HFFc6 (cell line): ENCODE measurements at regions not wholly inside any gene's neighbourhood (a gene's known extent, or its start where the extent isn't known, plus 50 kb on each side); places are given as distances from the start of the nearest gene placed in this dataset.

ENCODE experiments used
- DNase-seq: peaks from one replicate; pipeline ENCODE4 v3.0.0-alpha.2; 2018
- H3K27ac Mint-ChIP-seq: 2 replicates; pipeline ENCODE4 v1.8.0; 2020; ENCODE audit warnings: mild to moderate bottlenecking, mixed read lengths
- H3K27me3 Mint-ChIP-seq: 2 replicates; pipeline ENCODE4 v1.8.0; 2021; ENCODE audit warnings: mild to moderate bottlenecking, moderate library complexity, mixed read lengths; ENCODE audit not compliant: insufficient read depth
- H3K36me3 Mint-ChIP-seq: 2 replicates; pipeline ENCODE4 v1.8.0; 2021; ENCODE audit warnings: low read depth, mixed read lengths
- H3K4me1 Mint-ChIP-seq: 2 replicates; pipeline ENCODE4 v1.8.0; 2020; ENCODE audit warnings: low read depth, mixed read lengths
- H3K4me3 Mint-ChIP-seq: 2 replicates; pipeline ENCODE4 v1.8.0; 2020; ENCODE audit warnings: mild to moderate bottlenecking, moderate library complexity, mixed read lengths
- H3K9me3 Mint-ChIP-seq: 2 replicates; pipeline ENCODE4 v1.8.0; 2020; ENCODE audit warnings: mild to moderate bottlenecking, mixed read lengths
- TF ChIP-seq, protein P1 (sequence below): fragments of 200-600 bp; sonication (generic); IDR thresholded peaks from 2 replicates; pipeline ENCODE4 v1.5.0; 2021; ENCODE audit warnings: antibody characterized with exemption, mild to moderate bottlenecking

GRCh38 chr1:24258735-24259424, 60.3 kb upstream of the GRHL3 start:
- no peaks in the 10 kb centered on the region for H3K36me3 Mint-ChIP-seq
- H3K4me1 Mint-ChIP-seq: peaks cover 11% of the 10 kb centered on the region
- no peak overlapping the region for H3K27ac Mint-ChIP-seq
- H3K9me3 Mint-ChIP-seq: peaks cover 5% of the 10 kb centered on the region
- H3K4me3 Mint-ChIP-seq: no peak overlapping the region
- H3K27me3 Mint-ChIP-seq: peaks cover 22% of the 10 kb centered on the region
- TF ChIP-seq, protein P1, sequence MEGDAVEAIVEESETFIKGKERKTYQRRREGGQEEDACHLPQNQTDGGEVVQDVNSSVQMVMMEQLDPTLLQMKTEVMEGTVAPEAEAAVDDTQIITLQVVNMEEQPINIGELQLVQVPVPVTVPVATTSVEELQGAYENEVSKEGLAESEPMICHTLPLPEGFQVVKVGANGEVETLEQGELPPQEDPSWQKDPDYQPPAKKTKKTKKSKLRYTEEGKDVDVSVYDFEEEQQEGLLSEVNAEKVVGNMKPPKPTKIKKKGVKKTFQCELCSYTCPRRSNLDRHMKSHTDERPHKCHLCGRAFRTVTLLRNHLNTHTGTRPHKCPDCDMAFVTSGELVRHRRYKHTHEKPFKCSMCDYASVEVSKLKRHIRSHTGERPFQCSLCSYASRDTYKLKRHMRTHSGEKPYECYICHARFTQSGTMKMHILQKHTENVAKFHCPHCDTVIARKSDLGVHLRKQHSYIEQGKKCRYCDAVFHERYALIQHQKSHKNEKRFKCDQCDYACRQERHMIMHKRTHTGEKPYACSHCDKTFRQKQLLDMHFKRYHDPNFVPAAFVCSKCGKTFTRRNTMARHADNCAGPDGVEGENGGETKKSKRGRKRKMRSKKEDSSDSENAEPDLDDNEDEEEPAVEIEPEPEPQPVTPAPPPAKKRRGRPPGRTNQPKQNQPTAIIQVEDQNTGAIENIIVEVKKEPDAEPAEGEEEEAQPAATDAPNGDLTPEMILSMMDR: no peak
- no peak for DNase-seq

- no peaks in the 10 kb centered on the region for H3K36me3 Mint-ChIP-seq
- TF ChIP-seq, protein P1: no peak
- H3K4me1 Mint-ChIP-seq: peaks cover 3% of the 10 kb centered on the region; the same call in 1 of the 2 replicates
- no peak for DNase-seq
- H3K27ac Mint-ChIP-seq: no peak overlapping the region
- peaks cover 2% of the 10 kb centered on the region for H3K9me3 Mint-ChIP-seq
- no peak overlapping the region for H3K4me3 Mint-ChIP-seq
- H3K27me3 Mint-ChIP-seq: peaks cover 15% of the 10 kb centered on the region
These were observed 61.8 kb upstream of the GRHL3 start for GRCh38 chr1:24257373-24257772.

- DNase-seq: no peak
- no peak overlapping the region for H3K27ac Mint-ChIP-seq
- H3K4me3 Mint-ChIP-seq: no peak overlapping the region
- TF ChIP-seq, protein P1: no peak
- H3K27me3 Mint-ChIP-seq: peaks cover 14% of the 10 kb centered on the region
- no peaks in the 10 kb centered on the region for H3K36me3 Mint-ChIP-seq
- H3K4me1 Mint-ChIP-seq: peaks cover 7% of the 10 kb centered on the region; the same call in 1 of the 2 replicates
- no peaks in the 10 kb centered on the region for H3K9me3 Mint-ChIP-seq
These were observed 62.5 kb upstream of the GRHL3 start for GRCh38 chr1:24256687-24257086.

DNA sequence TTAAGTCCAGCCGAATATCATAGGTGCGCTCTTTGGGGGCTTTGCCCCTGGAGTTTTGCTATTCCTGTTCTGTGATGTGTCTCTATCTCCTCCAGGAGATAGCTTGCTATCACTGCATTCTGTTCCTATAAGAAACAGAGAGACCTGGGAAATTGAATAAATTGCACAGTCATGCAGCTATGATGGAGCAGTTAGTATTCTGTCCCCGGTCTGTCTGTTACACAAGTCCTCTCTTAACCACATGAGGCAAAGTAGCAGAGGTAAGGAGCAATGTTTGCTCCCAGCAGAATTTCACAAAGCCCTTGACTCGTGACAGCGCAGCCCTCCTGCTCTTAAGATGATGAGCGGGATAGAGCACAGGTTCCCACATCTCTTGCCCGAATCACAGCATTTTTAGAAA, 63.9 kb upstream of the GRHL3 start:
- peaks cover 7% of the 10 kb centered on the region; the same call in 1 of the 2 replicates for H3K4me1 Mint-ChIP-seq
- no peak overlapping the region for H3K27ac Mint-ChIP-seq
- no peak overlapping the region for H3K4me3 Mint-ChIP-seq
- no peaks in the 10 kb centered on the region for H3K36me3 Mint-ChIP-seq
- TF ChIP-seq, protein P1: no peak
- H3K9me3 Mint-ChIP-seq: no peaks in the 10 kb centered on the region
- peaks cover 5% of the 10 kb centered on the region for H3K27me3 Mint-ChIP-seq
- DNase-seq: no peak

- TF ChIP-seq, protein P1: no peak
- peaks cover 4% of the 10 kb centered on the region for H3K27me3 Mint-ChIP-seq
- H3K36me3 Mint-ChIP-seq: no peaks in the 10 kb centered on the region
- no peak overlapping the region for H3K27ac Mint-ChIP-seq
- H3K4me3 Mint-ChIP-seq: no peak overlapping the region
- no peak for DNase-seq
- H3K4me1 Mint-ChIP-seq: peaks cover 7% of the 10 kb centered on the region; the same call in 1 of the 2 replicates
- no peaks in the 10 kb centered on the region for H3K9me3 Mint-ChIP-seq
These were observed 64.4 kb upstream of the GRHL3 start for GRCh38 chr1:24254783-24255182.
